Ascending aorta (tissue), 2 donors: ENCODE measurements at regions not wholly inside any gene's neighbourhood (a gene's known extent, or its start where the extent isn't known, plus 50 kb on each side); places are given as distances from the start of the nearest gene placed in this dataset.

Source experiments
- DNase-seq, 2 donors: peaks; one replicate each; pipeline ENCODE4 v3.0.0-alpha.2; 2019; ENCODE audit warnings: low spot score in 2 of 2
- H3K27ac ChIP-seq, 2 donors: fragments of 200-600 bp; sonication (generic); one replicate each; pipeline ENCODE4 v1.5.1; 2016 to 2017; ENCODE audit warnings: mild to moderate bottlenecking in 1 of 2
- H3K27me3 ChIP-seq: fragments of 200-600 bp; sonication (generic); one replicate; pipeline ENCODE4 v1.5.1; 2017
- H3K36me3 ChIP-seq, 2 donors: fragments of 200-600 bp; sonication (generic); one replicate each; pipeline ENCODE4 v1.5.1; 2016
- H3K4me1 ChIP-seq, 2 donors: fragments of 200-600 bp; sonication (generic); one replicate each; pipeline ENCODE4 v1.5.1; 2016 to 2017; ENCODE audit warnings: mild to moderate bottlenecking in 1 of 2
- H3K4me3 ChIP-seq, 2 donors: fragments of 200-600 bp; sonication (generic); one replicate each; pipeline ENCODE4 v1.5.1; 2016 to 2017; ENCODE audit warnings: mild to moderate bottlenecking in 1 of 2
- H3K9me3 ChIP-seq, 2 donors: fragments of 200-600 bp; sonication (generic); one replicate each; pipeline ENCODE4 v1.5.1; 2016
- CTCF ChIP-seq, 3 experiments: fragments of 200-600 bp in 2 of 3; fragments of 450-650 bp in 1 of 3; sonication (generic) in 2 of 3; IDR thresholded peaks; one replicate each; pipeline ENCODE4 v1.5.1; 2016 to 2019; ENCODE audit warnings: antibody characterized with exemption in 3 of 3, mild to moderate bottlenecking in 1 of 3, moderate library complexity in 1 of 3
- intact Hi-C: fragments of 100-400 bp; cut with DNase I; formaldehyde crosslinking; loops from one replicate; pipeline ENCODE4 v1.15.1; 2023

DNA sequence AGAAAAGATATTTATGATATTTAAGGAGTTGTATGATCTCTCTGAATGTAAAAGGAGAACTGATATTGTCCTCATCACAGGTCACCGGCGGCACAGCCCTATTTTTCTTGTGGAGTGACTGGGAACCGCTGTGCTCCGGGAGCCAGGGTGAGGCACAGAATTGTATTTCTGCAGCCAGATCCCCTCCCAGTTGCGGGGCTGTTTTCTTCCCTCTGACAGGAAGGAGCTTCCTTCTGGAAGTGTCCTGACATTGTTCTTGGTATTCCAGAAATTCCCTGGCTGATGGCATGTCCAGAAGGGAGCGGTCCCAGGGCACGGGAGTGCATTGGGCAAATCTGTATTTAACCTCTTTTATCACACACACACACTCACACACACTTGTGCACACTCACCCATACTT lies 268.6 kb upstream of the FOXF1 start:
- no peaks in the 10 kb centered on the region for H3K27me3 ChIP-seq
- no peak overlapping the region for H3K4me3 ChIP-seq
- no peak for DNase-seq

GRCh38 chr16:86242244-86243122 lies 267.8 kb upstream of the FOXF1 start:
- no peaks in the 10 kb centered on the region for H3K9me3 ChIP-seq
- no peak overlapping the region for H3K4me3 ChIP-seq
- no peaks in the 10 kb centered on the region for H3K27me3 ChIP-seq
- H3K27ac ChIP-seq, result no peak overlapping the region
- no peaks in the 10 kb centered on the region for H3K4me1 ChIP-seq
- DNase-seq, result no peak
- H3K36me3 ChIP-seq, result no peaks in the 10 kb centered on the region
- no peak for TF ChIP-seq CTCF (IDR thresholded peaks at IDR 0.05)
- intact Hi-C loops, result no loop called here

More for the DNA sequence above, 268.6 kb upstream of the FOXF1 start:
- Histone ChIP-seq H3K27ac (no peak overlapping the region), H3K36me3 (no peaks in the 10 kb centered on the region), H3K9me3 (no peaks in the 10 kb centered on the region), H3K4me1 (no peaks in the 10 kb centered on the region)
- no peak for TF ChIP-seq CTCF (IDR thresholded peaks at IDR 0.05)
- intact Hi-C loops, result no loop called here

DNA sequence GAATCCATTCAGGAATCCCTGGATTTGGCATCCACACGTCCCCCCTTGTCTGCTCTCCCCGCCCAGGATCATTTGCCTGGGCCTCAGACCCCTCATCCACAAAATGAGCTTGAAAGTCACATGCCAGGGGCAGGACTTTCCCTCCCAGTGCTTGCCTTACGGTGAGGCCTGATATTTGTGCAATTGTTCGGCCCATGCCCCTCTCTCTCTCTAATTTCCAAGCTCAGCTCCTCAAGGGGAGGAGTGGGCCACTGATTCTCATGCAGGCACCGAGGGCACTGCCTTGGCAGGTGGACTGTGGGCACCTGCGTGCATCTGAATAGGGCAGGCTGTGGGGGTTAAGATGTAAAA lies 267.2 kb upstream of the FOXF1 start:
- TF ChIP-seq CTCF (IDR thresholded peaks at IDR 0.05), result no peak
- DNase-seq, result no peak
- H3K27me3 ChIP-seq, result no peaks in the 10 kb centered on the region
- intact Hi-C loops, result no loop called here
- H3K36me3 ChIP-seq, result no peaks in the 10 kb centered on the region
- no peaks in the 10 kb centered on the region for H3K4me1 ChIP-seq
- no peaks in the 10 kb centered on the region for H3K9me3 ChIP-seq
- H3K4me3 ChIP-seq, result no peak overlapping the region
- no peak overlapping the region for H3K27ac ChIP-seq

GRCh38 chr16:86243571-86244154 lies 266.7 kb upstream of the FOXF1 start:
- H3K27ac ChIP-seq, result no peak overlapping the region
- H3K36me3 ChIP-seq, result no peaks in the 10 kb centered on the region
- no peaks in the 10 kb centered on the region for H3K4me1 ChIP-seq
- no peaks in the 10 kb centered on the region for H3K9me3 ChIP-seq
- no peak for DNase-seq
- no peak for TF ChIP-seq CTCF (IDR thresholded peaks at IDR 0.05)
- intact Hi-C loops, result no loop called here
- no peak overlapping the region for H3K4me3 ChIP-seq
- H3K27me3 ChIP-seq, result no peaks in the 10 kb centered on the region

DNA sequence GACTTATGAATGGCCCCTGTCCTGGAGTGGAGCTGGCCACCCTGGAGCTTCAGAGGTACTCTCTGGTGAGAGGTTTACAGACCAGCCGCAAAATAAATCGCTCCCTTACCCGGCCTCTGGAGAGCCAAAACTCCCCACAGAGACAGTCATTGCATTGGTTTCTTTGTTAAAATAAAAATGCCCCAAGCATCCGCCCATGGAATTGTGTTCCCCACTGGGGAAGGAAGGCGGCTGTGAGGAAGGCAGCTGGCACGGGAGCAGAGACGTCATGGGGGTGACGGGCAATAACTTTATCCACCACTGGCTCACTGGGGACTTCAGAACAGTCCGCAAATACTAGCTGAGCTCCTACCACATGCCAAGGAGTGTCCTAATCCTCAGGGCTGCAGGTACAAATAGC lies 266.2 kb upstream of the FOXF1 start:
- Histone ChIP-seq H3K4me3 (no peak overlapping the region), H3K27me3 (no peaks in the 10 kb centered on the region), H3K27ac (no peak overlapping the region), H3K4me1 (no peaks in the 10 kb centered on the region), H3K36me3 (no peaks in the 10 kb centered on the region), H3K9me3 (no peaks in the 10 kb centered on the region)
- no peak for DNase-seq
- no peak for TF ChIP-seq CTCF (IDR thresholded peaks at IDR 0.05)
- intact Hi-C loops, result no loop called here
